ENCODE measurements at regions not wholly inside any gene's neighbourhood (a gene's known extent, or its start where the extent isn't known, plus 50 kb on each side); places are given as distances from the start of the nearest gene placed in this dataset.

GRCh38 chr11:69355959-69356702, 62.2 kb downstream of the MYEOV start:
- TF ChIP-seq CEBPB (IDR thresholded peaks at IDR 0.05; ENCODE audit: low read depth, low read length) = no peak
- no peak for TF ChIP-seq EP300 (IDR thresholded peaks at IDR 0.05; ENCODE audit: borderline replicate concordance in 1 of 2, low read depth in 2 of 2, low read length in 2 of 2)
- no peak for TF ChIP-seq POLR2A (IDR thresholded peaks at IDR 0.05; ENCODE audit: control extremely low read depth in 1 of 2, low read depth in 2 of 2, low read length in 2 of 2)
- no peak for TF ChIP-seq ATF3 (IDR thresholded peaks at IDR 0.05; ENCODE audit: insufficient read depth, low read depth, low read length)
- no peak for TF ChIP-seq BCL11A (IDR thresholded peaks at IDR 0.05; ENCODE audit: low read depth in 2 of 2, low read length in 2 of 2)
- no peak for TF ChIP-seq PHF8 (conservative IDR thresholded peaks at IDR 0.05; ENCODE audit: low read depth, low read length)
- TF ChIP-seq EZH2 (IDR thresholded peaks at IDR 0.05; ENCODE audit: low read depth, low read length, severe bottlenecking) = no peak

All from H1 (cell line).